SKM-1 (cell line): ENCODE measurements at regions not wholly inside any gene's neighbourhood (a gene's known extent, or its start where the extent isn't known, plus 50 kb on each side); places are given as distances from the start of the nearest gene placed in this dataset.
A peak's percentile ranks its signal among the peaks of the same experiment; 100 is the strongest.

Source experiments
- DNase-seq: peaks from one replicate; lab custom pipeline; 2025; ENCODE audit not compliant: unreplicated experiment; lab: John Stamatoyannopoulos, UW

DNA sequence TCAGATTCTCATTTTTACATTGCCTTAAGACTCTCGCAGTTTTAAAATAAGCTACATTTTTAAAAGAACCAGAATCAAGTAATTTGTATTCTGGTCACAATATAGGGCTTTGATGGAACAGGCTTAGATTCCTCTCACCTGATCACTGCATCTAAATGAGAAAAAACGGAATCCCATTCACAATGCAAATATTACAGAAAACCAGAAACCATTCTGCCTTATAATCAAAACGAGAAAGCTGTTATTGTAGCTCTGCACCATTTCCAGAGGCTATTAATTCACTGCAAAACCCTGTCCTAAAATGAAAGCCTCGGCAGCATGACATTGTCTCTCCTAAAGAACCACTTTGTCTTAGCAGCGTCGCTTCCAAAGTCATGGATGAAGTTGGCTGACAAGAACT, 116.1 kb upstream of the ZNF366 start:
- no peak for DNase-seq

DNA sequence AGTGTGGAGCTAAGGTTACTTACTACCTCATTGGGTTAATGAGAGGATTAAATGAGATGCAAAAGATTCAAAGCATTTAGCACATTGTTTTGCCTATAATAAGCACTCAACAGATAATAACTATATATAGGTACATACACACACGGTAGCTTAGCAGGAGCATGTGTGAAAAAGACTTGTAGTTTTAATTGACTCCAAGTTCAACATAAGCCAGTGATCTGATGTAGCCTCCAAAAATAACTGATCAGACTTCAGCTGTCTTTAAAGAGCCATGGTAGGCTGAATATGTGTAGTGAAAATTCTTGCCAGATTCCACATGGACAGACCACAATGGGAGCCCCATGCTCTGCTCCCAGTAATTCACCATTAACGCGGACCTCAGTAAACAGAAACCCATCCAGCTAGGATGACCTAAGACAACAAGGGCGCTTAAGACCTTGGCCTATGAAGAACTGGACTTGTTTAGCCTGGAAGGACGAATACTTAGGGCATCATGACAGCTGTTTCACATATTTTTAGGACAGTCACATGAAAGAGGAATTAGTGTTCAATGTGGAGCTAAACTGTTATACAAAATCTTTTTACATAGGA, 115.1 kb upstream of the ZNF366 start:
- no peak for DNase-seq

DNA sequence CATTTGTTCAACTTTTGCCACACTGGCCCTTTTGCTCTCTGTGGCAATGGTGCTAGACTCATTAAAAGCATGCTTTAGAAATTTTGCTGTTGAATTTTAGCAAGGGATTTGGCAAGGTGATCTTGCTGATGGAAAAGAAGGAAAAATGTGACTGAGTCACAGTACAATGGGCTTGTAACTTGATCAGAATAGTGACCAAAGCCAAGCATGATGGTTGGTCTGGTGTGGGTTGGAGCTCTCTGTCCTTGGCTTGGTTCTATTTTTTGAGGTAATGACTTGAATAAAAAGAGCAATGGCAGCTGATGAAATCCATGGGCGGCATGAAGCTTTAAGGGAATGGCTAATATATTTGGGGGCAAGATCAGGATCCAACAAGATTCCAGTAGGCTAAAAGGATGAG, 114.4 kb upstream of the ZNF366 start:
- DNase-seq: no peak

DNA sequence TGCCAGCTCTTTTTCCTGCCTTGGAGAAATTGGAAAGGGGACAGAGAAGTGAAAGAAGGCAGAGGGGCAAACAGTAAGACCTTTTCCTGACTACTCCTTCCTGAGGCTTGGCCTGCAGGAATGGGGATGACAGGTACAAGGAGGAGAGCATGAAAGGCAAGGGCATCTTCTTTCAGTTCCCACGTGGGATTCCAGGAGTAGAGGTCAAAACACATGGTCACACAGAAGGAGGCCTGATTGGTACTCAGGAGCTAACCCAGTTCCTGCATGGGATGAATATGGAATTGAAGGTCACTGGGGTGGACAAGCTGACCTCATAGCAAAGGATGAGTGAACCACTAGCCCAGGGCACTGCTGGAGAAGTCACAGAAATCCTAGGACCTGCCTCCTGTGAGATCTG, 112.5 kb upstream of the ZNF366 start:
- DNase-seq: no peak

DNA sequence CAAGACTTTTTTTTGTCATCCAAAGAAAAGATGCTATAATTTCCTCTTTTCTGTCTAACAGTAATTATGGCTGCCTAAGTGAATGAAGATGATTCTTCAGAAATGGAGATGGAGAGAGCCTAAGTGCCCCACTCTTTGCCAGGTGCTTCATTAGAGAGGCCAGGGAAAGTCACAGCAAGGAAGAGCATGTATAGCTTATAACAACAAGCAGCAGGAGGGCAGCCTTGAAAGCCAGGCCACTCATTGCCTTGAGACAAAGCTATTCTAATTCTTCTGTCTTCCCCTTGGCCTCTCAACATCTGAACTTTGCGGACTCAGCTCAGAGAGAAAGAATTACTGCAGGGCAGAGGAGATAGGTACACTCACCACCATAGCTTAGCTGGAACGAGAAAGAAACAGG, 112.0 kb upstream of the ZNF366 start:
- DNase-seq: no peak

DNA sequence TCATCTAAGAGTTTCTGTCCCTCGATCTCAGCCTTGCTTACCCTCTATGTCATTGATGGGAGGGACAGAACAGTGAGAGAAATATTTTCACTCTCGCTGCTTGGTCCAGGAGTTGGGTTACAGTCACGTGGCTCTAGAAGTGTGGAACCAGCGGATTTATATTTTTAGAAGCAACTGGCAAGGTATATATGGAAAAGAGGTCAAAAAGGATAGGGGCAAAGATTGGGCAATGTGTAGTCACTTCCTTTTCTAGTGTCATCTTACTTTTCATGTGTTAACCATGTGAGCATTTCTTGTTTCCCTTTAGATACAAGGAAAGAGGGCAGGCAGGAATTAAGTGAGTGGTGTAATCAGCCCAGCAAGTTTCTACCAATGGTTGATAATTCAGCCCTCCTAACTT, 111.5 kb upstream of the ZNF366 start:
- peak; percentile 42 for DNase-seq

DNA sequence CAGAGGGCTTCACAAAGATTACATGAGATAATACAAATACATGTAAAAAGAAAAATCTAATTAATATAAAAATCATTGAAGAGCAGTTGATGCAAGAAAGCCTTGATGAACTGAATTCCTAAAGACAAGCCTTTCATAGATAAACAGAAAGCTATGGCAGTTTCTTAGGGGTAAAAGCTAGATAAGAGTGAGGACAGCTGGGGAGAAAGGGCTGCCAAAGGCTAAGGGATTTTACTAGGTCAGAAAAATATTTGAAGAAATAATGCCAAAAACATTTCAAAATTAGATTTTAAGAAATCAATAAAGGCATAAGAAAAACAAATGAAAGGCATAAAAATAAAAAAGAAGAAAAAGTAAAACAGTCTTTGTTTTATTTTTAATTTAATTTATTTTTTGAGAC, 107.9 kb upstream of the ZNF366 start:
- no peak for DNase-seq

DNA sequence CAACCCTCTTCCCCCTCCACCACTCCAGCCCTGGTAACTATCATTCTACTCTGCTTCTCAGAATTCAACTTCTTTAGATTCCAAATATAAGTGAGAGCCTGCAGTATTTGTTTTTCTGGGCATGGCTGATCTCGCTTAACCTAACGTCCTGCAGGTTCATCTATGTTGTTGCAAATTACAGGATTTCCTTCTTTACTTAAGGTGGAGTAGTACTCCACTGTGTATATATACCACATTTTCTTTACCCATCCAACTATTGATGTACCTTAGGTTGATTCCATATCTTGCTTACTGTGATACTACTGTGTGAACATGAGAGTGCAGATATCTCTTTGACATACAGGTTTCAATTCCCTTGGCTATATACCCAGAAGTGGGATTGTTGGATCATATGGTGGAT, 106.3 kb upstream of the ZNF366 start:
- DNase-seq: no peak

DNA sequence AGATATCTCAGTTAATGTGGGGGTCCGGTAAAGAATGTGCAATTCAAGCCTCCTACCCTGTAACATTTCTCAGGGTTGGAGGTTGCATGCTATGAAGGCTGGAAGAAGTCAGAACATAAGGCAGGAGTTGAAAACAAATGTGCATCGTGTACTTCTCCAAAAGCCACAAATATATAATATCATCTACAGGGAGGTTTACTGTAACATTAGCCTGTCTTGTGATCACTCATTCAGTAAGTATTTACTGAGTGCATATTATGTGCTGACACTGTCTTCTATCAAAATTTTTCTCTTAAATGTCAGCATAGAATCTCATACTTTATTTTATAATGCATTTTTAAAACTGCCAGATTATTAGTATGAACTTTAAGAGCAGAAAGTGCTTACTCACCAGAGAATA, 105.6 kb upstream of the ZNF366 start:
- no peak for DNase-seq

DNA sequence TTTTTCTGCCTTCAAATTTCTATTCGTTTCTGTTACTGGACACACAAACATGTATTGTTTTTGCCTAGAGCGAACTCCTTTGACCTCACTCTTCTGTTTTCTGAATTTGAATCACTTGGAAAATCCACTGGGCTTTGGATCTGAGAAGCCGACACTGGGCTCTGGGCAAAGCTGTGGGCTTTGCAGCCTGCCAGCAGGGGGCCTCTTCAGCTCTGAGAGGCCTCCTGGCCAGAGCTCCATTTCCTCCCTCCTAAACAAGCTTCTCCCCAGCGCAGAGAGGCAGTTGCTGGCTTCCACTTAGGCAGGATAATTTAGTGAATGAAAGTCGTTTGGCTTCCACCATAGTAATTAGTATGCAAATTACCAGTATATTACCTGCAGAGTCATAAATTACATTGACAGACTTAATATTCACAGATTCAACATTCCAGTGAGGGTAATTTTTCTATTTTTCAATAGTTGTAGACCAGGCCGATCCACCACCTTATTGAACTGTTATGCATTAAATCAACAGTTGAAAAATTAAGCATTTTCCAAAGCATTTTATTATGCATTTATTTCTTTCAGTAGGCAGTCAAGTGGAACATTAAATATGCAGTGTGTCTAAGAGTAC, 104.0 kb upstream of the ZNF366 start:
- peak; percentile 7 for DNase-seq

DNA sequence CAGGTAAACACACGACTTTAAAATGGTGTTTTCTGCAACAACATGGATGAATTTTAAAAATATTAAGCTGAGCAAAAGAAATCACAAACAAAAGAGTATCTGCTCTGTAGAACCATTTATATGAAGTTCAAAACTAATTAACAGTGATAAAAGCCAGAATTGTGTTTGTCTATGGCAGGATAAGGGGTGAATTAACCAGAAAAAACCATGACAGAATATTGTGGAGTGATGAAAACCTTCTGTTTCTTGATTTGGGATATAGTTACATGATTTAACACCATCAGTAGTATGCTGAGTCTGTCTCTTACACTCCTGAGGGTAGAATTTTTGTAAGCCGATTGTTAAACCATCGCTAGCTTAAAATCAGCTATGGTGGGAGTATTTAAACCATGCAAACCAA, 101.7 kb upstream of the ZNF366 start:
- no peak for DNase-seq

DNA sequence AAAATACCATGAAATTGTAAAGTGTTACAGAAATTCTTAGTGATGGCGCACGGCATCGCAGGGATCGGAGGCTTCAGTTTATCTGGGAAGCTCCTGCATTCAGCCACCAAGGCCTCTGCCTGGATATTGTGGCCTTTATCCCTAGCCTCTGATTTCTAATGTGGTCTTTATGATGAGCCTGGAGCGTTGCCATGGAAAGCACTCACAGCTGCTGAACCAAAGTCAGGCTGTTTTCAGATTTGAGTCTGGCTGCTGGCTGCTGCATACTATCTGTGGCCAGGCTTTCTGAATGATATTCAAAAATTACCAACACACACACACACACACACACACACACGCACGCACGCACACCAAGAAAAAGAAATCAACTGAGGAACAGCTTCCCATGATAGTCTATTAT, 101.1 kb upstream of the ZNF366 start:
- DNase-seq: no peak

DNA sequence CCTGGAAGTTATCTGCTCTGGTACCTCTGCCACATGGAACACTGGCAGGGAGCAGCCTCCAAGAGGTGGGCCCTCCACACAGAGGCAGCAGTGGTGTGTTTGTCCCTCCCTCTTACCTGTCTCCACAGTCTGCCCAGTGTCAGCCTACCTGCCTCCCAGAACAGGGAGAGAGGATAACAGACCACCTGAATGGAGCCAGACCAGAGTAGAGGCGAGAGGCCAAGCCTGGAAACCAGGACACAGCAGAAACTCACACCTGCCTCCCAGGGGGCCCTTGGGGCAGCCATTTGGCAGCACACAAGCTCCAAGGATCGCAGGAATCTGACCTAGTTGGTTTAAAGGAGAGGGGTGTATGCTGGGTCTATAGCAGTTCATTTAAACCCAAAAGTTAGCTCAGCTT, 100.2 kb upstream of the ZNF366 start:
- no peak for DNase-seq

DNA sequence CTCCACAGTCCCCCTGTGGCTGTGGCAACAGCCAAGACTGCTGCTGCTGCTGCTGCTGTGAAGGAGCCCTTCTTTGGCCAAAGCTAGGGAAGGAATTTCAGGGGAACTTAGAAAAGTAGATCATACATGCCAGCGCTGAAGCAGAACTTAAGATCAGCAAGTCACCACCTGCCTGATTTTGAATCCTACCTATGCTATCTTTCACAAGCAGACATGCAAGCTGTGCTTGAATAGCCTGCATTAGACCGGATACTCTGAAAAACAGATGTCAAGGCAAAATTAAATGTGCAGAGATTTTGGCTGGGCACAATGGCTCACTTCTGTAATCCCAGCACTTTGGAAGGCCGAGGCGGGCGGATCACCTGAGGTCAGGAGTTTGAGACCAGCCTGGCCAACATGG, 99.3 kb upstream of the ZNF366 start:
- DNase-seq: no peak

DNA sequence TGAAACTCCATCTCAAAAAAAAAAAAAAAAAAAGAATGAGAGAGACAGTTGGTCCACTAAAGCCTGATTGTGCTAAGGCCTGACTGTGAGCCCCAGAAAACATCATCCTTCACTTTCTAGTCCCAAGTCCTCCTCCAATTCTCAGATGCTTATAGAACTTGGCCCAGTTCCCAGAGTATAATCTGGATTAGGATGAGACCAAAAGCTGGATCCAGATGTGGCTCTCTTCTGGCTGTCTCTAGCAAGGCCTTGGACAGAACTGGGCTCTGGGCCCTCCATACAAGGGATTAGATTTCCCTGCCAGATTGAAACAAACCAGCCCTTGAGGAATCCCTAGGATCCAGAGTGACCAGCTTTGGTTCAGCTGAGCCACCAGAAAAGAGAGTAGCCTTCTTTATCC, 98.4 kb upstream of the ZNF366 start:
- DNase-seq: no peak

DNA sequence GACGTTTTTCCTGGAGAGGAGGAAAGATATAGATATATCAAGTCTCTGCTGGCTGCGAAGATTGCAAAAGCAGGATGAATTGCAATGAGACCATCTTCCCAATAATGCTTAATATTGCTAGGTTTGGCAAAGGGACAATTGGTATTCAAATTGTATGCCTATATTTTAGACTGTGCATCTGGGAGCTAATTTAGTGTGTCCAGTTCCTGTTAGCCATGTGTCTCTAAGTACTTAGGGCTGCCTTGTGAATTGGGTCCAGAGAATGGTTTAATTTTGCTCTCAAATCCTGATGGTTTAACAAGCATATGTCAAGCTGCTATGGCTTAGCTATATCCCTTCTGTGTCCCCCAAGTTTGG, 97.6 kb upstream of the ZNF366 start:
- no peak for DNase-seq

DNA sequence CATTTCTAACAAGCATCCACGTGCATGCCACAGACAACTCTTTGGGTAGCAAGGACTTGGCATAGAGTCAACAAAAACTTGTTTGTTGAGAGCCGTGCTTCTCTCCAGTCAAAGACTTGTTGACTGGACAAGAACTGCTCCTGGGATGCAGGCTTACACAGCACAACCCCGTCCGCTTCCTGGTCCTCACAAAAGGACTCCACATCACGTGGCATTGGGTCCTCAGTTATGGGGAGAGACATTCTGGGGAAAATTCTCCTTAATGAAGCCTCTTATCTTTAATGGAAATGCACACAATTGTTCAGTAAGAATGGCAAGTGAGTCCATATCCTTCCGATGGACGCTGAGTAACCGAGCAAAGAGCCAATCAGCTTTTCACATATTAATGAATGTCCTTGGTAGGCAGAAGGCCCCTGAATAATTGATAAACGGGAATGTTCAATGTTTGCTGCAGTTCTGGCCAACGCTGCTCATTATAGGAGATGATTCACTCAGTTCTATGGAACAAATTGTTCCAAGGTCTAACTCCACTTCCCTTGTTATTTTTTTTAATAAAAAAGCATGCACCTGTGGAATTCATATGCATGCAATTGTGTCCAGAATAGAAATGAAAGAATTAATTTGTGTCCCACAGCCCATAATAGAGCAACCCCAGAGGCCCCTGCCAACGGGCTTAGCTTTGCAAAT, 97.0 kb upstream of the ZNF366 start:
- no peak for DNase-seq

DNA sequence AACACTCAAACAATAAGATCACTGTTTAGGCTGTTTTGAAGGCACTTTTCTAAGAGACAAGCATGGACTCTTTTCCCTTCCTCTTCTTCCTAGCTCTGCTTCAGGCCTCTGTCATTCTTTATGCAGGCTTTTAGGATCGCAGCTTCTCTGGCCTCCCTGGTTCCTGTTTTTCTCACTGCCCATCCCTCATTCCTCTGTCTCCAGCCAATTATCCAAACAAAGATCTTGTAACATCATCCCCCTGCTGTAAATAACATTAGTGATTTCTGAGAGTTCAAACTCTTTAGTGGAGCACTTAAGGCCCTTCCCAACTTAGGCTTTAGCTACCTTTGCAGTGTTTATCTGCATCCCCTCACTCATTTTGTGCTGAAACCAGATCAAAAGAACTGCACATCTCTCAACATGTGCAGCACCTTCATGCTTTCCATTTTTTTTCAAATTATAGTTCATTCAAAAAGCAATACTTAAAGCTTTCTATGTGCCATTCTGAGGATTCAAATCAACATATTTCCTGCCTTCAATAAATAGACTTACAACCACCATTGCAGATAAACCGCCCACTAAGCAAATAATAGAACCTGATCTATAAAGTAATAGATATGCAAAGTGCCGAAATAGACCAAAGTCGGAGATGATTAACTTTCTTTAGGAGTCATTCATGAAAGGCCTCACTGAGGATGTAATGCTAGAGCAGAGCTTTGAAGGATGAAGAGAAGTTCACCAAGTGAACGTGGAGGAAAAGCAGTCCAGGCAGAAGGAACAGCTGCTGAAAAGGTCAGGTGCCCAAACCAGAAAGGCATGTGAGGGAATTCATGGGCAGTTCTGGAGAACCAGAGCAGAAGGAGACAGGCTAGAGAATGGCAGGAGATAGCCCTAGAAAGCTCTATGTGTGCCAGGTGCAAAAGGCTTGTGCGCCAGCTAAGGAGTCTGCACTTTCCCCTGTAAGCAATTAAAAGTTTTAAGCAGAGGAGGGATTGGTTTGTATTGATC, 95.8 kb upstream of the ZNF366 start:
- no peak for DNase-seq

DNA sequence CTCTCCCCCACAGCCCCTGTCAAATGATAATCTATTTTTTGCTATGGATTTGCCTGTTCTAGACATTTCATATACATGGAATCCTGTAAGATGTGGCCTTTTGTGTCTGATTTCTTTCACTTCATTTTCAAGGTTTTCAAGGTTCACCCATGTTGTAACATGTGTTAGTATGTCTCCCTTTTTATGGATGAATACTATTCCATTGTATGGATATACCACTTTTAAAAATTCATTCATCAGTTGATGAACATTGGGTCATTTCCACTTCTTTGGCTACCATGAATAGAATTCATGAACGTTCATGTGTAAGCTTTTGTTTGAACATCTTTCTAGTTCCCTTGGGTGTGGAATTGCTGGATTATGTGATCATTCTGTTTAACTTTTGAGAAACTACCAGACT, 94.7 kb upstream of the ZNF366 start:
- DNase-seq: no peak

DNA sequence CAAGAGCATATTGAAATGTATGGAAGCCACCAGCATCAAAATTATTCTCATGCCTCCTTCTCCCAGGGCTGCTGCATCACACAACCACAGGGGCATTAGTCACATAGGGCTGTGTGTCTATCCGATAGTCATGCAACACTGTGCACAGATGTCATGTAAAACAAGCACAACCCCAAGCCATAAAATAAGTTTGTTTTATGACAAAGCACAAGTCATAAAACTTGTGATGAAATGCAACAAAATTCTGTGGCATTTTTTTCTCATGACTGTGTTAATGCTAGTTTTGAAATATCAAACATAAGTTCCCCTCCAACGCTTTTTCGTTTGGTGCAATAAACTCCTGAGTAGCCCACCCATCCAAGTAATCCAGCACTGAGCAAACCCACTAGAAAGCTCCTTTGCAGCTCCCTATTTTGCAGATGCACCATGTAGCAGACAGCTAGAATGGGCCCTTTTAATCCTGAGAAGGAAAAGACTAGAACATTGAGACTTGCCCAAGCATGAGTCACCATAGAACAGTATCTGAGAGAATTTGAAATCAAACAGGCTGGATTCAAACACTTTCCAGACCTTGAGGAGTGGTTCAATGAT, 93.3 kb upstream of the ZNF366 start:
- no peak for DNase-seq
